CD4-positive, CD25-positive, alpha-beta regulatory T cell (primary cell): ENCODE measurements at regions not wholly inside any gene's neighbourhood (a gene's known extent, or its start where the extent isn't known, plus 50 kb on each side); places are given as distances from the start of the nearest gene placed in this dataset.
"Not testable (repeated sequence)": the region's sequence is repeated elsewhere in the genome, so short reads cannot be mapped to it uniquely, and the experiment has no call there.

Source experiments
- ATAC-seq, 2 donors: fragments of 150-1000 bp; cut with Tn5 transposase; one replicate each; pipeline ENCODE4 v1.10.0; 2021; ENCODE audit warnings: low read depth in 2 of 2, moderate number of reproducible peaks in 2 of 2, moderate library complexity in 1 of 2
- DNase-seq, 3 donors: peaks; one replicate each; pipeline versions ENCODE4 v3.0.0 to v3.0.0-alpha.2; 2012 to 2022; ENCODE audit warnings: mixed read lengths in 1 of 3
- H3K27ac ChIP-seq: one replicate; pipeline ENCODE4 v1.7.0; 2013; ENCODE audit warnings: mild to moderate bottlenecking, low read length; ENCODE audit not compliant: insufficient read depth, poor library complexity, severe bottlenecking
- H3K27me3 ChIP-seq: one replicate; pipeline ENCODE4 v1.7.0; 2013; ENCODE audit warnings: low read length; ENCODE audit not compliant: control insufficient read depth, insufficient read depth
- H3K36me3 ChIP-seq: one replicate; pipeline ENCODE4 v1.7.0; 2013; ENCODE audit warnings: mild to moderate bottlenecking, low read length, moderate library complexity; ENCODE audit not compliant: control insufficient read depth, insufficient read depth
- H3K4me1 ChIP-seq: 2 replicates; pipeline ENCODE4 v1.7.0; 2013; ENCODE audit warnings: mild to moderate bottlenecking, low read length; ENCODE audit not compliant: insufficient read depth, control insufficient read depth, poor library complexity, severe bottlenecking
- H3K4me3 ChIP-seq: one replicate; pipeline ENCODE4 v1.7.0; 2013; ENCODE audit warnings: low read depth, mild to moderate bottlenecking, low read length, moderate library complexity
- H3K9me3 ChIP-seq, 2 experiments: 1 replicate in 1 of 2; 2 replicates in 1 of 2; pipeline ENCODE4 v1.7.0; 2013; ENCODE audit warnings: low read length in 2 of 2, mild to moderate bottlenecking in 1 of 2, moderate library complexity in 1 of 2; ENCODE audit not compliant: control insufficient read depth in 2 of 2
- H3K27ac Mint-ChIP-seq, 3 donors: one replicate each; pipeline ENCODE4 v1.8.0; 2020 to 2022; ENCODE audit warnings: mild to moderate bottlenecking in 3 of 3, mixed read lengths in 3 of 3, moderate library complexity in 2 of 3
- H3K27me3 Mint-ChIP-seq: one replicate; pipeline ENCODE4 v1.8.0; 2022; ENCODE audit warnings: mild to moderate bottlenecking, mixed read lengths
- H3K36me3 Mint-ChIP-seq: one replicate; pipeline ENCODE4 v1.8.0; 2020; ENCODE audit warnings: mixed read lengths
- H3K4me1 Mint-ChIP-seq, 4 donors: one replicate each; pipeline ENCODE4 v1.8.0; 2020 to 2022; ENCODE audit warnings: mixed read lengths in 4 of 4, mild to moderate bottlenecking in 1 of 4
- H3K4me3 Mint-ChIP-seq, 4 donors: one replicate each; pipeline ENCODE4 v1.8.0; 2020 to 2022; ENCODE audit warnings: mild to moderate bottlenecking in 4 of 4, mixed read lengths in 4 of 4, moderate library complexity in 3 of 4
- H3K9me3 Mint-ChIP-seq, 7 donors: one replicate each; pipeline ENCODE4 v1.8.0; 2020 to 2022; ENCODE audit warnings: mixed read lengths in 7 of 7, mild to moderate bottlenecking in 3 of 7, moderate library complexity in 2 of 7

- Histone ChIP-seq H3K27me3 (no peaks in the 10 kb centered on the region), H3K4me3 (no peak overlapping the region), H3K4me1 (no peaks in the 10 kb centered on the region), H3K27ac (no peak overlapping the region), H3K9me3 (no peaks in the 10 kb centered on the region), H3K36me3 (no peaks in the 10 kb centered on the region)
- no peaks in the 10 kb centered on the region for H3K4me1 Mint-ChIP-seq
- H3K36me3 Mint-ChIP-seq = no peaks in the 10 kb centered on the region
- H3K4me3 Mint-ChIP-seq = no peak overlapping the region
- no peak overlapping the region for H3K27ac Mint-ChIP-seq
- peaks cover 0 to 8% (median 5%) of the 10 kb centered on the region in 7 donors for H3K9me3 Mint-ChIP-seq
- ATAC-seq (no peak), DNase-seq (no peak)
- no peaks in the 10 kb centered on the region for H3K27me3 Mint-ChIP-seq
These were observed 747.7 kb downstream of the CENPC start for GRCh38 chr4:66797608-66798007.

GRCh38 chr4:66795724-66796123, 749.6 kb downstream of the CENPC start:
- no peaks in the 10 kb centered on the region for H3K27me3 Mint-ChIP-seq
- H3K36me3 Mint-ChIP-seq = no peaks in the 10 kb centered on the region
- Histone ChIP-seq H3K36me3 (no peaks in the 10 kb centered on the region), H3K27ac (no peak overlapping the region), H3K27me3 (no peaks in the 10 kb centered on the region), H3K4me1 (no peaks in the 10 kb centered on the region), H3K4me3 (no peak overlapping the region), H3K9me3 (no peaks in the 10 kb centered on the region)
- ATAC-seq (no peak), DNase-seq (no peak)
- no peak overlapping the region for H3K27ac Mint-ChIP-seq
- no peaks in the 10 kb centered on the region for H3K4me1 Mint-ChIP-seq
- peaks cover 0 to 7% (median 2%) of the 10 kb centered on the region in 7 donors for H3K9me3 Mint-ChIP-seq
- no peak overlapping the region for H3K4me3 Mint-ChIP-seq

GRCh38 chr4:66794390-66795034, 750.8 kb downstream of the CENPC start:
- Mint-ChIP-seq H3K27ac (no peak overlapping the region), H3K9me3 (peaks cover 0 to 7% (median 2%) of the 10 kb centered on the region in 7 donors), H3K36me3 (no peaks in the 10 kb centered on the region), H3K4me1 (no peaks in the 10 kb centered on the region), H3K27me3 (no peaks in the 10 kb centered on the region), H3K4me3 (no peak overlapping the region)
- Histone ChIP-seq H3K36me3 (no peaks in the 10 kb centered on the region), H3K4me3 (no peak overlapping the region), H3K9me3 (no peaks in the 10 kb centered on the region), H3K27ac (no peak overlapping the region), H3K4me1 (no peaks in the 10 kb centered on the region), H3K27me3 (no peaks in the 10 kb centered on the region)
- DNase-seq = no peak
- no peak for ATAC-seq

GRCh38 chr4:66791686-66792085, 753.6 kb downstream of the CENPC start:
- no peaks in the 10 kb centered on the region for H3K4me1 Mint-ChIP-seq
- Histone ChIP-seq H3K4me3 (no peak overlapping the region), H3K27me3 (no peaks in the 10 kb centered on the region), H3K4me1 (no peaks in the 10 kb centered on the region), H3K9me3 (no peaks in the 10 kb centered on the region), H3K36me3 (no peaks in the 10 kb centered on the region), H3K27ac (no peak overlapping the region)
- no peak overlapping the region for H3K4me3 Mint-ChIP-seq
- H3K27me3 Mint-ChIP-seq = no peaks in the 10 kb centered on the region
- no peak for DNase-seq
- no peak for ATAC-seq
- no peaks in the 10 kb centered on the region for H3K36me3 Mint-ChIP-seq
- H3K27ac Mint-ChIP-seq = no peak overlapping the region
- H3K9me3 Mint-ChIP-seq = peaks cover 0 to 7% (median 0%) of the 10 kb centered on the region in 7 donors

GRCh38 chr4:66785479-66785878, 759.8 kb downstream of the CENPC start:
- Histone ChIP-seq H3K4me1 (no peaks in the 10 kb centered on the region), H3K4me3 (no peak overlapping the region), H3K27me3 (no peaks in the 10 kb centered on the region), H3K27ac (no peak overlapping the region), H3K36me3 (no peaks in the 10 kb centered on the region), H3K9me3 (no peaks in the 10 kb centered on the region)
- Mint-ChIP-seq H3K27me3 (no peaks in the 10 kb centered on the region), H3K9me3 (peaks cover 0 to 4% (median 0%) of the 10 kb centered on the region in 7 donors), H3K36me3 (no peaks in the 10 kb centered on the region), H3K4me3 (no peak overlapping the region), H3K4me1 (no peaks in the 10 kb centered on the region), H3K27ac (no peak overlapping the region)
- ATAC-seq = no peak
- no peak for DNase-seq

- H3K27ac ChIP-seq, ATAC-seq, H3K27ac Mint-ChIP-seq, H3K36me3 ChIP-seq, H3K9me3 ChIP-seq, H3K27me3 ChIP-seq, H3K4me3 Mint-ChIP-seq, H3K36me3 Mint-ChIP-seq, H3K4me1 Mint-ChIP-seq, H3K9me3 Mint-ChIP-seq, DNase-seq, H3K4me3 ChIP-seq, H3K27me3 Mint-ChIP-seq, H3K4me1 ChIP-seq: not testable (repeated sequence)
These were observed 762.6 kb downstream of the CENPC start for GRCh38 chr4:66782751-66783150.

- no peak for ATAC-seq
- Histone ChIP-seq H3K4me3 (no peak overlapping the region), H3K4me1 (no peaks in the 10 kb centered on the region), H3K9me3 (peaks cover 0 to 3% of the 10 kb centered on the region in 2 experiments), H3K27ac (no peak overlapping the region), H3K36me3 (no peaks in the 10 kb centered on the region), H3K27me3 (no peaks in the 10 kb centered on the region)
- Mint-ChIP-seq H3K27me3 (no peaks in the 10 kb centered on the region), H3K4me1 (no peaks in the 10 kb centered on the region), H3K27ac (no peak overlapping the region), H3K9me3 (peaks cover 0 to 6% (median 1%) of the 10 kb centered on the region in 7 donors), H3K36me3 (no peaks in the 10 kb centered on the region), H3K4me3 (no peak overlapping the region)
- DNase-seq = no peak
These were observed 768.2 kb downstream of the CENPC start for GRCh38 chr4:66777097-66777496.

- no peaks in the 10 kb centered on the region for H3K27me3 ChIP-seq
- no peaks in the 10 kb centered on the region for H3K27me3 Mint-ChIP-seq
- H3K27ac Mint-ChIP-seq = no peak overlapping the region
- DNase-seq = no peak
- H3K36me3 Mint-ChIP-seq = no peaks in the 10 kb centered on the region
- H3K4me1 ChIP-seq = no peaks in the 10 kb centered on the region
- peaks cover 0 to 10% (median 1%) of the 10 kb centered on the region in 7 donors for H3K9me3 Mint-ChIP-seq
- H3K27ac ChIP-seq = no peak overlapping the region
- no peak for ATAC-seq
- no peaks in the 10 kb centered on the region for H3K9me3 ChIP-seq
- H3K4me3 ChIP-seq = no peak overlapping the region
- H3K4me3 Mint-ChIP-seq = no peak overlapping the region
- H3K36me3 ChIP-seq = no peaks in the 10 kb centered on the region
- H3K4me1 Mint-ChIP-seq = no peaks in the 10 kb centered on the region
These were observed 775.9 kb downstream of the CENPC start for GRCh38 chr4:66769441-66769840.
